GM19463 (cell line): ENCODE measurements at regions not wholly inside any gene's neighbourhood (a gene's known extent, or its start where the extent isn't known, plus 50 kb on each side); places are given as distances from the start of the nearest gene placed in this dataset.
"Not testable (repeated sequence)": the region's sequence is repeated elsewhere in the genome, so short reads cannot be mapped to it uniquely, and the experiment has no call there.

Experiments used
- ATAC-seq: cut with Tn5 transposase; IDR thresholded peaks from one replicate; pipeline ENCODE4 v1.9.1; 2021; ENCODE audit warnings: mild to moderate bottlenecking, moderate library complexity; ENCODE audit not compliant: unreplicated experiment

DNA sequence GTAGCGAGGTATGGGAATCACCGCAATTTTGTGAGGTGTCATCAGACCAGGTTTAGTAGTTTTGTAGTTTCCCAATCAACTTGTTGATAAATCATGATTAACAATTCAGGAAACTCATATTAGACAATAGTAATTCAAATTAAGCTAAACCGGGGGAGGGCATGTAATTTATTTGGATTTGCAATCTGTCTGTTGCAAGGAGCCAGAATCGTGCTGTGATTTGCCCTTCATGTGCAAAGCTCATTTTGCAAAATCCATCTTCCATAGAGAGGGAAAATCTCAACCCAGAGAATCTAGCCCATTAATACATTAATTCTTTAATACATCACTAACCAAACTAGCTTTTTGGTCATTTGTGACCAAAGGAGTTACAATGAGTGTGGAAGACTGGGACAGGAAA lies 164.7 kb upstream of the TRPM3 start:
- ATAC-seq: no peak

DNA sequence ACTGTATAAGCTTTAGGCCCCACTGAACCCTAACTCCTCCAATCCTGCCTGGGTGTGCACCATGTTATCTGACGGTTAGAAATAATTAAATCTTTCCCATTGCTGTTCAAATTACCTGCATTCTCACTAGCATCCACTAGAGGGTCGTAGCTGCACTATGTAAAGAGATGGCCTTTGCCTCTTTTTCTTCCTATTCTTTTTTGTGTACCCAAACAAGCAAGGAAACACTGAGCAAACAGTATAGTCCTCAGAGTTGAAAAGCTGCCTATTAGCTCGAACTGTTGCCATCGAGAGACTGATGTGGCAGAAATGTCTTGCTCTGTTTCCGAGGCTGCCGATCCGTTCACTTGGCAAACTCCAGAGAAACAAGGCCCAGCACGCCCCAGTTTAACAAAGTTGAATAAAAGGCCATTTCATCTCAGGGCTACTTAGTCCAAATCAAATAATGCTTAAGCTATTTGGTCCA lies 163.8 kb upstream of the TRPM3 start:
- peak; percentile 92 for ATAC-seq

DNA sequence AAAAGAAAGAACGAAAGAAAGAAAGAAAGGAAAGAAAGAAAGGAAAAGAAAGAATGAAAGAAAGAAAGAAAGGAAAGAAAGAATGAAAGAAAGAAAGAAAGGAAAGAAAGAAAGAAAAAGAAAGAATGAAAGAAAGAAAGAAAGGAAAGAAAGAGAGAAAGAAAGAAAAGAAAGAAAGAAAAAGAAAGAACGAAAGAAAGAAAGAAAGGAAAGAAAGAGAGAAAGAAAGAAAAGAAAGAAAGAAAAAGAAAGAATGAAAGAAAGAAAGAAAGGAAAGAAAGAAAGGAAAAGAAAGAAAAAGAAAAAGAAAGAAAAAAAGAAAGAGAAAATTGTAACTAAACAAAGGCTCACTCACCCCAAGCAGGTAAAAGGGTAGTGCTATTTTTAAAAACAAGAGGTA lies 160.7 kb upstream of the TRPM3 start:
- not testable (repeated sequence) for ATAC-seq

DNA sequence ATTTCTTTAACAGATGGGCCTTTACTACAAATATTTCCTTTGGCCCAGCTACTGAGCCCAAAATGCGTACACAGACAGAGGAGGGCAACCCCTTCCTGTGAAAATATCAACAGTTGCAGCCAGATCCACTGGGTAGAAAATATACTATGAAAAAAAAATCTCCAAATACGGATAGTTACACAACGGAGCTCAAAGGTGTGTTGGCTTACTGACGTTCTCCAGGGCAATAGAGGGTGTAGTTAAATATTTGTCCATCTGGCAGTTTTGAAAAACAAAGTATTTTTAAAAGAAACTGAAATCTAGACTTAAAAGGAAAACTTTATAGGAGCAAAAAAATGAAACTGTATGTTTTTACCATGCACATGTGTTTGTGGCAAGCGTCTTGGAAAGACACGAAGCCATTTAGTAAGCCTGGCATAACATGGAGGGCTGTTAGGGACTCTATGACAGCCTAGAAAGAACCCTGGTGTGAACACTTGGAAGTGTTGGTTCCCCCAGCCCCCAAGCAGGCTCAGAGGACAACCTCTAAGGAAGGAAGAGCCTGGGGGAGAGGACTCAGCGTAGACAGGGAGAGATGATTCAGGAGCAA lies 157.8 kb upstream of the TRPM3 start:
- ATAC-seq: no peak

DNA sequence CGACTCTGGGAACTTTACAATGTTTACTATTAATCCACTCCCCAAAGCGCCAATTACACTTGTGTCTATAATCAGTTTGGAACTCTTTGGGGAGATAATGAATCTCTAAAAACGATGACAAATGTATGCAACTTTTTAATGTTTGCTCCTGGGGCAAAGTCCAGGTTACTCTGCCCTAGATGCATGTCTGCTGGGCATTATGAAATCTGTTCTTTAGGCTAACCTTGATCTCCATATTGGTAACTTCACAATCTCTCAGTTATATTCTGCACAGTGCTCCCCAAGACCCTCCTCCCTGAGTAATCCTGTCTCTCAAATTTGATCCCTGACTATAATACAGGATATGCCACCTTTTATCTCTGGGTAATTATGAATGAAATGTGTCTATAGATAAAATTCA lies 152.2 kb upstream of the TRPM3 start:
- ATAC-seq: no peak

DNA sequence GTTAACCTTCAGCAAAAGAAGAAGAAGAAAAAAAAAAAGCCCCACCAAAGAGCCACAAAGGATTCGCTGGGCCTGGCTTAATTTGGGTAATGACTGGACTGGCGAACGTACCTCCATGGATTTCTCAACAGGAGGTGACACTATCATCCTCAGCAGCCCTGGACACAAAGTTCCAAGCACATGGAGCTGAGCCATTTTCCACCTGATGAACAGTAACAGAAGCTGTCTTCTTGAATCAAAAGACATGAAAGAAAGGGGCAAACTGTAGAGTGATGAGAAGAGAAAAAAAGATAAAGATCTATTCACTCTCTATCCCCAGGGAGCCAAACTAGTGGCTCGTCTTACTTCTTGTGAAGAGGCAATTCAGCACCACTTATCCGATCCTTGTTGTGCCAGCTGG lies 150.2 kb upstream of the TRPM3 start:
- ATAC-seq: no peak

DNA sequence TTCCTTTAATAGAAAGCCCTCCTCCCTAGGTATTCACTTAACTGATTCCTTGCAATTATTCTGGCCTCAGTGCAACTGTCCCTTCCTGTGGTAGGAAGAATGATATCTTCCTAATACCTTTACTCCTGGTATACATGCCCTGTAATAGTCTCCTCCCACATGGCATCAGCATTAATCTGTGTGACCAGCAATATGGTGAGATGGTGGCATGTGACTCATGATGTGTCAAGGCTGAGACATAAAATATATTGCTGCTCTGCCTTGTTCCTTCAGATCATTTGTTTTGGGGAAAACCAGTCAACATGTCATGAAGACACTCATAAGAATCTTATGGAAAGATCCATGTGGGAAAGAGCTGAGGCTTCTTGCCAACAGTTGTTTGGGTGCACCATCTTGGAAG lies 149.1 kb upstream of the TRPM3 start:
- ATAC-seq: no peak

DNA sequence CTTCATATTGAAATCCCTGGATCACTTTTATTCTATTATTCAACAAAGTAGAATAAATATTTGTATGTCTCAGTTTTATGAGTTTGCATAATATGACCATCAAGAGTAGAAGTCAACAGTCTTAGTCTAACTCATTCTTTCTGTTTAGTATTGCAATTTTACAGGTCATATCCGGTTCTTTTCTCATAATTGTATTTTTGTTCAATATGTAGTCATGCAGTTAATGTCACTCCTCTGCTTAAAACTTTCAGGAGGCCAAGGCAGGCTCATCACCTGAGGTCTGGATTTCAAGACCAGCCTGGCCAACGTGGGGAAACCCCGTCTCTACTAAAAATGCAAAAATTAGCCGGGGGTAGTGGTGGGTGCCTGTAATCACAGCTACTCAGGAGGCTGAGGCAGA lies 148.4 kb upstream of the TRPM3 start:
- ATAC-seq: no peak

DNA sequence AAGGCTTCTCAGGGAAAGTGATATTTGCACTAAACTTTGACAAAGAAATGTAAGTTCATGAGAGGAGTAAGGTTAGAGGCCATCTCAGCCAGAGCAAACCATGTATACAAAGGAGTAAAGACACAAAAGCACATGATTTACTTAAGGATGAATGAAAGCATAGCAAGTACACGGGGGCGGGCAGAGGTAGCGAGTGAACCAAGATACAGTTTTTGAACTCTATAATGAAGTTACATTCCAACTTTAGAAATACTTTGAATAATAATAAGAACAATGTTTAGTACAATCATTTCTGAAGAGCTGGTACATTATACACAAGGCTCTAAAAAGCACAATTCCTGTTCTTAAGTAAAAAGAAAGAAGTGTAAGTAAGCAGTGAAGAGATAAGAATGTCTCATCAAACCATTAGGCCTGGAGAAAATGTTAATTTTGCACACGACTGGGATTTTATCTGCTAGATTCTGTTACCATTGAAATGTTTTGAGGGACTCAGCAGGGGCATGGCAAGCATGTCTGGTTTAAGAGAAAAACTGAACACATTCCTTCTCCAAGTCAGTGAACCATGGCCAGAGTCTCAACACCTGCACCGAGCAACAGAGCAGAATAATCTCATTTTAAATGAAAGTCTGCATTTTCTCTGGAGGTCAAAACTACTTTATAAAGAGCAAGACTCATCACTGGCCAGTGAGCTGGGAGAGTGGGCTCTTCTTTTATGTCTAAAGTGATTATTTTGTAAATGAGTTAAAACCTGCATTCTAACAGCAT lies 147.6 kb upstream of the TRPM3 start:
- no peak for ATAC-seq

DNA sequence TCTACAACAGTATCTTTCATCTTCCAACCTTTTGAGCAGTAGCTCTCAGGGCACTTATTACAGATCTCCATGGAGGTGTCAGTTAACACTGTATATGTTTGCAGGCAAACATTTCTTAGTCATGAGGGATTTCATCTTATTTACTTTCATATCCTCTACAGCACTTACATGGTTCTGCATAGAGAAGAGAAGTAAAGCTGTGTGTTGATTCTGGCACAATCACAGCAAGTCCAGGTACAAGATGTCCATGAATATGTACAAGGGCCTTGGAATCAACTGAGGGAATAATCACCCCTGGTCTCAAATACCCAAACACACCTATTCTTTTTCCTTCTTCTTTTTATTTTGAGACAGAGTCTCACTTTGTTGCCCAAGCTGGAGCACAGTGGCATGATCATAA lies 142.0 kb upstream of the TRPM3 start:
- ATAC-seq: no peak

DNA sequence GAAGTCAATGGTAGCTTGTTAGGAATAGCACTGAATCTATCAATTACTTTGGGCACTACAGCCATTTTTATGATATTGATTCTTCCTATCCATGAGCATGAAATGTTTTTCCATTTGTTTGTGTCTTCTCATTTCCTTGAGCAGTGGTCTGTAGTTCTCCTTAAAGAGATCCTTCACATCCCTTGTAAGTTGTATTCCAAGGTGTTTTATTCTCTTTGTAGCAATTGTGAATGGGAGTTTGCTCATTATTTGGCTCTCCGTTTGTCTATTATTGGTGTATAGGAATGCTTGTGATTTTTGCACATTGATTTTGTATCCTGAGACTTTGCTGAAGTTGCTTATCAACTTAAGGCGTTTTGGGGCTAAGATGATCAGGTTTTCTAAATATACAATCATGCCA lies 139.0 kb upstream of the TRPM3 start:
- not testable (repeated sequence) for ATAC-seq

DNA sequence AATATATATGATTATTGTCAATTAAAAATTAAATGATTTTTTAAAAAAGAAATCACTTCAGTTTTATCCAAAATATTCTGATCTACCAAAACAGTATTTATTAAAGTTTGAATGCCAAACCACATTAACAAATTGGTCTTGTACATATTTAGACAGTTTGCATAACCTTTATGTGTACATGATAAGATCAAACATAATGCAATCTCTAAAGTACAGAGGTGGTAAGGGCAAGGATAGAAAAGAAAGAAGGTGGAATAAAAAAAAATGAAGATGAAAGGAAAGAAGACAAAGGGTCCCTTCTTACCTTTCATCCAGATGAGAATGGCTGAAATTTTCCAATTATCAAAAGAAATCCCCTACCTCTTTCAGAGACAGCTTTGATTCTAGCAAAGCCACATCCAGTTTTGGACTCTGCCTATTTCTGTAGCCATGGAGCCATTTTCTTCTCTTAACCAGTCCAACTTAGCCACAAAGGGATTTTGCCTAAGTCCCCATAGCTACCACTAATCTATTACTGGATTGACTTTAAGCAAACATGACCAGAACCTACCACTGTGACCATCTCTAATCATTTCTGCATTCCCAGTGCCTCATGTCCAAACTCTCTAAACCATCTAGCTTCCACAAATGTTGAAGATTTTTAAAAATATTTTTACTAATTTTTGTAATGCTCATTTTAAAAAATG lies 133.3 kb upstream of the TRPM3 start:
- ATAC-seq: no peak

DNA sequence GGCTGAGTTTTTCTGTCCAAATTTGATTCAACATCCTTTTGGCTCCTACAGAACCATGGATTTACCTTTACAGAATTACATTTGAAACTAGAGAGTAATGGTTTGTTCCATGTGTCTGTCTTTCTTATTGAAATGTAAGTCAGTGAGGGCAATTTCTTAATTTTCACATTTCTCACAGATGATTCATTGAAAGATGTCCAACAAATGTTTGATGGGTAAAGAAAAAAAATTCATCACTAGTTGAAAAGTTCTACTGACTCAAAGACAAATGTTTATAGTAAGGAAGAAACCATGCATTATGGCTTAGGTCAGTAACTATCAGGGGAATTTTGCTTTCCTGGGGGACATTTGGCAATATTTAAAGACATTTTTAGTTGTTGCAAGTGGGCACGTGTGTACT lies 131.6 kb upstream of the TRPM3 start:
- no peak for ATAC-seq

DNA sequence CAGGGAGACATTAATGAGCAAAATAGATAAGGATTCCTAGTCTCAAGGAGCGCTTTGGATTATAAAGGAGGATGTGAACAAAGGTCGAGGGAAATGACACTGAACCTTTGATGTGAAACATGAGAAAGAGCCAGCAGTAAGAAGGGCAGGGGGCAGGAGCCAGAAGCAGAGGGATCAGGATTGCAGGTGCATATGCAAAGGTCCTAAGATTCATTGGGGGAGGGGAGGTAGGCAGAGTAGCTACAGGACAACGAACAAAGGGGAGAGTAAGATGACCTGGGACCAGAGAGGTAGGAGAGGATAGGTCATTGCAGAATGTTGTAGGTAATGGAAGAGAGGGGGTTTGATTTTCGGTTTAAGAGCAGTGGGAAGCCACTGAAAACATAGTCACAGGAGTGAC lies 129.2 kb upstream of the TRPM3 start:
- ATAC-seq: no peak

DNA sequence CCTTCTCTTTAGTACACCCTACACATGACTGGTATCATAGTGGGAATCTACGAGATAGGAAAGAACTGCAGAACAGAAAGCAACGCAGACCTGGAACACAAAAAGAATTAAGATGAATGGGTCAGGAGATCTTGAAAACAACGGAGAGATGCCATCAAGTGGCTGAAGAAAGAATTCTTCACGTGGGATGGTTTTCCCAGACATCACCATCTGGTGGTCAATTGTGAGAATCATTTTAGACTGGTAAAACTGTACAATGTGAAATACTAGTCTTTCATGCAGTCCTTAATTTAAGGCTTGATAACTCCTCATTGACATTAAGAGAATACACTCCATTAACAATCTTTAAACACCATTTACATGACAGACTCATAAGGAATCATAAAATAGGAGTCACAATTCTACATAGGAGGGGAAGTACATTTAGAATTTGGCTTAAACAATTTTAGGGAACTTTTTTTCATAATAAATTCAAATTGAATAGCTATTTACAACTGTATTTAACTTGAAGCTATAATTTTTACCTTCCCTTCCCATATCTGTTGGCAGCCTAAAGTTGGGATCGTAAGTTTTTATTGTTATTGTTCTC lies 128.4 kb upstream of the TRPM3 start:
- no peak for ATAC-seq

DNA sequence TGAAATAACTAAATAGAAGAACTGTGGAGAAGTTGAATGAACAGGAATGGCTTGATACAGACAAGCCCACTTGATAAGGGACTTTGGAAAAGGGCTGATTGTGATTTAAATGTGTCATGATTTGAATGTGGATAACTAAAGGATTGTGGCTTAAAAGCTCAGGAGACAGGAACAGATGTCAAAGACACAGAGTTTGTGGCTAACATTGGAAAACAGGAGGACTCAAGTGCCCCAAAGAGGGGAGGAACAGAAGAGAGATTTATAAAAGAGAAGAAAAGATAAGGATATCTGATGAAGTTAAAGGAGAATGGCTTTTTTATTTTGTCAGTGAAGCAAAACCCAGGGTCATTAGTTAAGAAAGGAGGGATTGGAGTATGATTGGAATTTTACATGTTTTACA lies 124.2 kb upstream of the TRPM3 start:
- ATAC-seq: no peak

DNA sequence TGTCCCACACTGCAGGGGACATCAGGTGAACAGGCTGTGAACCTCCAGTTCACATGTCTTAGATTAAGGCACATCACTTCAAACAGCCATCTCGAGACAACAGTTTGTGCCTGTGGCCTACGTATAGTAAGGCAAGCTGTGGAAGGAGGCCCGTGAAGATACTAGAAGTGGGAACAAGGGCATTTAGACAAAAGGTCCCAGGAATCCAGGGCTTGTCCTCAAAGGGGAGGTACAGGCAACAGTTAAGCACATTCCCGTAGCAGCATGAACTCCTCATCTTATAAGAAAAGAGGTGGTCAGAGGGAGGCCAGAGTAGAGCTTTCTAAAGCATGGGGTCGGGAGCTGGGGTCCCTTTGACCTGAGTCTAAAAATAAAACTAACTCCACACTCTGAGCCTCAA lies 122.5 kb upstream of the TRPM3 start:
- ATAC-seq: no peak

DNA sequence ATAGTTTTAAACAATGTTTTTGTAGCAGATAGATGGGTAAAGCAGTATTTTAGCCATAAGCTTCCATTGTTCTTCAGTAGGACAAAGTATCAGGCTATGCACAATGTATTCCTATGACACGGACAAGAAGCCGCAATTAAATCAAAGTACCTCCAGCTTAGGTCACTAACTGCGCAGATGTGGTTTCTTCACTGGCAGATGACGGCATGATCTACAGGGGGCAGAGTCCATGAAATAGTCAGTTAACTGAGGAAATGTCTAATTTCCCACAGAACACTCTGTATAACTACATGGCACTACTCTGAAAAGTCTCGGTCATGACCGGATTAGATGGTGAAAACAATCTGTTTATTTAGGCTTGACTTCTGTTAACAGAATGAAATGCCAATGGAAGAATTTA lies 120.7 kb upstream of the TRPM3 start:
- ATAC-seq: no peak

DNA sequence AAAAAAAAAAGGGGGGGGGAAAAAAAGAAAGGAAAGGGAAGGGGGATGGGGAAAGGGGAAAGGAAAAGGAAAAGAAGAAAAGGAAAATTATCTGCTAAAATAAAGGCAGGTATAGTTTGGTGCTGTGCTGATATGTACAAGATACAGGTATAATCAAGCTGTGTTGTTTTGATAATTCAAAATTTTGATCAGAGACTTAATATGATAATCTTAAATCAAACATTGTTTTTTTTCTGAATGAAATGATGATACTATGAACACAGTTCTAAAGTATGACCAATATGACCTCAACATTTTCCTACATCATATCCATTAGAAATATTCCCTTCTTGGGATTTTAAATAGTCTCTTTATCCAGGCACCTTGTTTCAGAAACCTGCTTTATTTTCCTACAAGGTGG lies 115.6 kb upstream of the TRPM3 start:
- ATAC-seq: no peak

DNA sequence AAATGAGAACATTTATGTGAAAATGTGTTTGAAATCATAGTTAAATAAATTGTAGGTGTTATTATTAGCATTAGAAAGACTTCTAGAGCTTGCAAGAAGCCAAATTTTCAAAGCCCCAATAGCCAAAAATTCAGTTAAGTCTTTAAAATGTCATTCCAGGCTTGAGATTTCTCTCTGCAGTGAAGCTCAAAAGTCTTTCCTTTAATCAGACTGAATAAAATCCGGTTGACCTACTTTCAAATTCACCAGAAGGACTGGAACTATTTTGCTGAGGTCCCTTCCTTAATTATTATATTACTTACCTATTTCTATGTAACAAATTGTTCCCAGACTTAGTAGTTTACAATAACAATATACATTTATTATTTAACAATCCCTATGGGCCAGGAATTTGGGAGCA lies 112.2 kb upstream of the TRPM3 start:
- no peak for ATAC-seq

DNA sequence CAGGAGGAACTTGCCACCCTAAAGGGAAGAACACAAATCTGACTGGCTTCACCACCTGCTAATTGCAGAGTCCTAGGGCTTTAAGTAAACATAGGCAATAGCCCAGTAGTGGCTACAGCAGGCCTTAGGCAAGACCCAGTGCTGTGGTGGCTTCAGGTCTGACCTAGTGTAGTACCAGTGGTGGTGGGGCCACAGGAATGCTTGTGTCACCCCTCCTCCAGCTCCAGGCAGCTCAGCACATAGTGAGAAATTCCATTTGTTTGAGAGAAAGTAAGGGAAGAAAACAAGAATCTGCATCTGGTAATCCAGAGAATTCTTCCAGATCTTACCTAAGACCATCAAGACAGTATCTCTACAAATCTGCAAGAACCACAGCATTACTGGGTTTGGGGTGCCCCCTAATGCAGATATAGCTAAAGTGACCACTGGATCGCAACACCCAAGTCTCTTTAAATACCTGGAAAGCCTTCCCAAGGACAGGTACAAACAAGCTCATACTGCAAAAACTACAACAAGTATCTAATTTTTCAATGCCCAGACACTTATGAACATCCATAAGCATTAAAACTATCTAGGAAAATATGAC lies 102.6 kb upstream of the TRPM3 start:
- ATAC-seq: no peak

DNA sequence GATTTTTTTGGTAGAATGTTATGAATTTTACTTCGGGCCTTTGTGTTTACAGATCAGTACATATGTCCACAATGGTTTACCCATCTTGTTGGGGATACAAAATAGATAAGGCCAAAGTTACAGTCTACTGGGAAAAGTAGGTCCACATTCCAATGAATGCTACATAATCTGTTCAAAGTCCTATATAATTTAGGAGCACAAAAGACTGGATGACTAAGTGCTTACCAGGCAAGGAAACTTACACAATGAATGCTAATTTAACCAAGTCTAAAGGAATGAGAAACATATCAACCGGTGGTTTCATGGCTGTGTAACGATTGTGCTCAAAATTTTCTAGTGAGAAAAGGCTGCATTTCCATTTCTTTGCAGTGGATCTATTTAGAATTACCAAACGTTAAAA lies 97.4 kb upstream of the TRPM3 start:
- no peak for ATAC-seq
